GM19463 (cell line): ENCODE measurements at regions not wholly inside any gene's neighbourhood (a gene's known extent, or its start where the extent isn't known, plus 50 kb on each side); places are given as distances from the start of the nearest gene placed in this dataset.
"Not testable (repeated sequence)": the region's sequence is repeated elsewhere in the genome, so short reads cannot be mapped to it uniquely, and the experiment has no call there.

Source experiments
- ATAC-seq: cut with Tn5 transposase; IDR thresholded peaks from one replicate; pipeline ENCODE4 v1.9.1; 2021; ENCODE audit warnings: mild to moderate bottlenecking, moderate library complexity; ENCODE audit not compliant: unreplicated experiment

- ATAC-seq: no peak
These were observed 96.7 kb upstream of the LUZP2 start for GRCh38 chr11:24400059-24400665.

GRCh38 chr11:24406389-24406788 lies 90.5 kb upstream of the LUZP2 start:
- no peak for ATAC-seq

GRCh38 chr11:24406980-24407379 lies 89.9 kb upstream of the LUZP2 start:
- no peak for ATAC-seq

- no peak for ATAC-seq
These were observed 89.1 kb upstream of the LUZP2 start for GRCh38 chr11:24407733-24408132.

GRCh38 chr11:24408202-24408601 lies 88.7 kb upstream of the LUZP2 start:
- ATAC-seq: no peak

GRCh38 chr11:24411791-24412190 lies 85.1 kb upstream of the LUZP2 start:
- no peak for ATAC-seq

- ATAC-seq: no peak
These were observed 84.1 kb upstream of the LUZP2 start for GRCh38 chr11:24412722-24413121.

GRCh38 chr11:24413391-24413790 lies 83.5 kb upstream of the LUZP2 start:
- ATAC-seq: no peak

GRCh38 chr11:24415955-24416636 lies 80.8 kb upstream of the LUZP2 start:
- ATAC-seq: not testable (repeated sequence)

- ATAC-seq: no peak
These were observed 75.1 kb upstream of the LUZP2 start for GRCh38 chr11:24421766-24422165.

- no peak for ATAC-seq
These were observed 74.5 kb upstream of the LUZP2 start for GRCh38 chr11:24422376-24422775.

- no peak for ATAC-seq
These were observed 59.7 kb upstream of the LUZP2 start for GRCh38 chr11:24437123-24437522.
